Progenitor cell of endocrine pancreas (in vitro differentiated cells): ENCODE measurements at regions not wholly inside any gene's neighbourhood (a gene's known extent, or its start where the extent isn't known, plus 50 kb on each side); places are given as distances from the start of the nearest gene placed in this dataset.

Experiments
- DNase-seq: peaks from one replicate; pipeline ENCODE4 v3.0.0; 2021; ENCODE audit warnings: low spot score; ENCODE audit not compliant: unreplicated experiment
- H3K27ac Mint-ChIP-seq: 2 replicates; pipeline ENCODE4 v1.8.0; 2021; ENCODE audit warnings: mild to moderate bottlenecking, moderate library complexity, mixed read lengths
- H3K27me3 Mint-ChIP-seq: 2 replicates; pipeline ENCODE4 v1.8.0; 2021; ENCODE audit warnings: mixed read lengths
- H3K36me3 Mint-ChIP-seq: 2 replicates; pipeline ENCODE4 v1.8.0; 2022; ENCODE audit warnings: mixed read lengths; ENCODE audit not compliant: insufficient read depth
- H3K4me1 Mint-ChIP-seq: 2 replicates; pipeline ENCODE4 v1.8.0; 2021; ENCODE audit warnings: low read depth, mixed read lengths
- H3K4me3 Mint-ChIP-seq: 2 replicates; pipeline ENCODE4 v1.8.0; 2021; ENCODE audit warnings: low read depth, mild to moderate bottlenecking, moderate library complexity, mixed read lengths
- H3K9me3 Mint-ChIP-seq: 2 replicates; pipeline ENCODE4 v1.8.0; 2021; ENCODE audit warnings: low read depth, mixed read lengths
- TF ChIP-seq, protein P1 (sequence below): fragments of 200-600 bp; sonication (generic); IDR thresholded peaks from one replicate; pipeline ENCODE4 v1.5.0; 2021; ENCODE audit warnings: antibody characterized with exemption, mild to moderate bottlenecking; ENCODE audit not compliant: unreplicated experiment

DNA sequence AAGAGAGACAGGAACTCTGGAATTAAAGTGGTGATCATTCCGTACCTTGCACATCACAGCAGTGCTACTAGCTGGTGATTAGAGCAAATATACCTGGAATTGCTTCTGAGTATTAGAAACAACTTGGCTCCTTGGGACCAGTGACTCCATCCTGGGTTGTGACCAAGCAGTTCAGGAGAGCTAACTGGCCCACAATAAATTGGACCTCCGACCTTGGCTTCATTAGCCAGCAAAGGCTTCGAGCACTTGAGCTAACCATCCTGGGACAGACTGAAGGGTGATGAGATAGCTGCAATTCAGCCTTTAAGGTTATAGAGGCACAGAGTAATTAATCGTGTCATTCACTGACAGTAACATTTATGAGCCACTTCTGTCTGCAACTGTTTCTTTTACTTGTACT, 287.8 kb downstream of the INHBA start:
- Mint-ChIP-seq H3K4me1 (no peaks in the 10 kb centered on the region), H3K27me3 (no peaks in the 10 kb centered on the region), H3K36me3 (no peaks in the 10 kb centered on the region), H3K9me3 (peaks cover 12% of the 10 kb centered on the region), H3K4me3 (no peak overlapping the region), H3K27ac (no peak overlapping the region)
- DNase-seq, result no peak
- TF ChIP-seq, protein P1, sequence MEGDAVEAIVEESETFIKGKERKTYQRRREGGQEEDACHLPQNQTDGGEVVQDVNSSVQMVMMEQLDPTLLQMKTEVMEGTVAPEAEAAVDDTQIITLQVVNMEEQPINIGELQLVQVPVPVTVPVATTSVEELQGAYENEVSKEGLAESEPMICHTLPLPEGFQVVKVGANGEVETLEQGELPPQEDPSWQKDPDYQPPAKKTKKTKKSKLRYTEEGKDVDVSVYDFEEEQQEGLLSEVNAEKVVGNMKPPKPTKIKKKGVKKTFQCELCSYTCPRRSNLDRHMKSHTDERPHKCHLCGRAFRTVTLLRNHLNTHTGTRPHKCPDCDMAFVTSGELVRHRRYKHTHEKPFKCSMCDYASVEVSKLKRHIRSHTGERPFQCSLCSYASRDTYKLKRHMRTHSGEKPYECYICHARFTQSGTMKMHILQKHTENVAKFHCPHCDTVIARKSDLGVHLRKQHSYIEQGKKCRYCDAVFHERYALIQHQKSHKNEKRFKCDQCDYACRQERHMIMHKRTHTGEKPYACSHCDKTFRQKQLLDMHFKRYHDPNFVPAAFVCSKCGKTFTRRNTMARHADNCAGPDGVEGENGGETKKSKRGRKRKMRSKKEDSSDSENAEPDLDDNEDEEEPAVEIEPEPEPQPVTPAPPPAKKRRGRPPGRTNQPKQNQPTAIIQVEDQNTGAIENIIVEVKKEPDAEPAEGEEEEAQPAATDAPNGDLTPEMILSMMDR, result no peak

DNA sequence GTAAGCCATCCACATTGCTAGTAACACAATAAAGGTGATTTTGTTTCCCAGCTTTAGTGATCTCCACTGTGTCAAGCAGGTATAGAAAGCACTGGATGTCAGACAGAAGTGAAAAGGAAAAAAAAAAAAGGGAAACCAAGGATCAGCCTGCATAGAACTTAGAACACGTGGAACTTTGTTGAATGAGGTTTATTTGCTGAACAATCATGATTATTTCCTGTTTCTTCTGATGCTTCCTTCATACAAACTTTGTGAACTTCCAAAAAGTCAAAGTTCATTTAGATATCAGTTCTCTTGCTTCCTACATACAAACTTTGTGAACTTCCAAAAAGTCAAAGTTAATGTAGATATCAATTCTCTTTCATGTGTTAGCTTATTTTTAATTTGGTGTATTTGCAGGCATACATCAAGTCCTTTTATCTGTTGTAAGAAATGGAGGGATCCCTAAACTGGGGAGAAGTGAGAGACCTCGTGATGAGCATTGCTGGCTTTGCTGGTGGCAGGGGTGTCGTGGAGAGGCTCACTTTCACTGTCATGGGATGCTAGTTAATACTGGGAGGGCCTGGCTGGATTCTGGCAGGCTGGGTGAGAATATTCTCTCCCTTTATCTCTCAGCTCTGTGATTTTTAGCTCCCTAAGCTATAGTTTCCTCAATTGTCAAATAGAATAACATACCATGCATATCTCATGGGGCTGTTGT, 298.4 kb downstream of the INHBA start:
- no peak overlapping the region for H3K4me3 Mint-ChIP-seq
- TF ChIP-seq, protein P1, result no peak
- peaks cover 5% of the 10 kb centered on the region for H3K9me3 Mint-ChIP-seq
- H3K36me3 Mint-ChIP-seq, result peaks cover 2% of the 10 kb centered on the region
- H3K27me3 Mint-ChIP-seq, result peaks cover 4% of the 10 kb centered on the region
- no peak for DNase-seq
- peaks cover 5% of the 10 kb centered on the region for H3K4me1 Mint-ChIP-seq
- no peak overlapping the region for H3K27ac Mint-ChIP-seq

DNA sequence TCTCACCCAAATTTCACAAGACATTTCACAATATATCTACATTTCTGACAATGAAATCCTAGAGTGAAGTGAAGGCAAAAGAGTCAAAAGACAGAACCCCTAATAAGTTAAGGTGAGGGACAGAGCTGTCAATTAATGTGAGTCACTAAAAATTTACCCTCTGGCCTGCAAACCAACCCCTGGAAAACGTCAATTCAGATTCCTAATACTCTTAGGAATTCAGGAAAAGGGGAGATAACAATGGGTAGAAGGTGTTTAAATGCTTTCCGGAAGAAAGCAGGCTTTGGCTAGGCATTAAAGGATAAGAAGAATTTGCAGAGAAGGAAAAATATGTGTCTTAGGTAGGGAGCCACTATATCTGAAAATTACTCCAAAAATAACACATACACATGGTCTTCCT, 299.6 kb downstream of the INHBA start:
- DNase-seq, result no peak
- TF ChIP-seq, protein P1, result no peak
- peaks cover 5% of the 10 kb centered on the region for H3K9me3 Mint-ChIP-seq
- peaks cover 4% of the 10 kb centered on the region for H3K27me3 Mint-ChIP-seq
- no peak overlapping the region for H3K4me3 Mint-ChIP-seq
- H3K27ac Mint-ChIP-seq, result no peak overlapping the region
- H3K36me3 Mint-ChIP-seq, result peaks cover 2% of the 10 kb centered on the region
- peaks cover 8% of the 10 kb centered on the region for H3K4me1 Mint-ChIP-seq

- no peaks in the 10 kb centered on the region for H3K27me3 Mint-ChIP-seq
- H3K36me3 Mint-ChIP-seq, result peaks cover 2% of the 10 kb centered on the region
- H3K4me3 Mint-ChIP-seq, result no peak overlapping the region
- DNase-seq, result no peak
- no peak overlapping the region for H3K27ac Mint-ChIP-seq
- H3K4me1 Mint-ChIP-seq, result peaks cover 11% of the 10 kb centered on the region
- H3K9me3 Mint-ChIP-seq, result peaks cover 5% of the 10 kb centered on the region
- TF ChIP-seq, protein P1, result no peak
Measured at GRCh38 chr7:41401833-41402232, 301.1 kb downstream of the INHBA start.

DNA sequence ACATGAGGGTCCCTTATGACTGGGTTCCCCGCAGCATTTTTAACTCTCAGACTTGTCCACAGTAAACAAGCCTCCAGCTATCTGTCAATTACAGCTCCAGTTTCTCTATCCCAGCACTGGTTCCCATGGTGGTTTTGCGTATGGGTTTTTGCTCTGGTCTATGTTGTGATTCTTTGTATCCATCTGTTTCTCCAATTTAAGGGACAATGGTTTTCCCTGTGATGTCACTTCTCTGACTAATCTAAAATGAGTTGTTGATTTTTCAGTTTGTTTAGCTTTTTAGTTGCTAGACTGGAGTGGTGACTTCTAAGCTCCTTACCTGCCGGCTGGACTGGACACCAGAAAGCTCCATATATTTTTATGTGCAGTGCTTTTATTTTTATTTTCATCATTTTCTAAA, 303.7 kb downstream of the INHBA start:
- no peak overlapping the region for H3K4me3 Mint-ChIP-seq
- peaks cover 11% of the 10 kb centered on the region for H3K4me1 Mint-ChIP-seq
- TF ChIP-seq, protein P1, result no peak
- H3K27ac Mint-ChIP-seq, result peak overlapping the region; percentile 11
- H3K36me3 Mint-ChIP-seq, result peaks cover 2% of the 10 kb centered on the region
- DNase-seq, result no peak
- H3K9me3 Mint-ChIP-seq, result peaks cover 21% of the 10 kb centered on the region
- H3K27me3 Mint-ChIP-seq, result no peaks in the 10 kb centered on the region
